ENCODE measurements at regions not wholly inside any gene's neighbourhood (a gene's known extent, or its start where the extent isn't known, plus 50 kb on each side); places are given as distances from the start of the nearest gene placed in this dataset.

DNA sequence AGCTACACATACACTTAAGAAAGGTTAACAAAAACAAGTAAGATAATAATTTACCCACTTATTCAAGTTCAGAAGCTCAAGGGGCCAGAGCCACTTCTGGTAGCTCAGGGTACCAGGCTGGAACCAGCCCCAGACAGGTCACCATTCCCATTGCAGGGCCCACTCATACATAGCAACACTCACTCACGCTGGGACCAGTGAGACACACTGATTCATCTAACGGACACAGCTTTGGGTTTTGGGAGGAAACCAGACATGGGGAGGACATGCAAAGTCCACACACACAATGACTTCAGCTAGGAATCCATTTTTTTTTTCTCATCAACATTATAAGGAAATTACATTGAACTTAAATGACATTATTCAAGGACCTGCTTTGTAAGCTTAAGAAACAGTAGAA lies 169.1 kb downstream of the ZC3H11B start:
- H3K36me3 Mint-ChIP-seq (ENCODE audit: low read depth): no peaks in the 10 kb centered on the region
- ATAC-seq: no peak
- POLR2A ChIA-PET: no interaction called here
- no peak overlapping the region for H3K4me3 Mint-ChIP-seq
- no peaks in the 10 kb centered on the region for H3K27me3 Mint-ChIP-seq
- no peak overlapping the region for H3K27ac Mint-ChIP-seq
- DNase-seq: no peak
- intact Hi-C loops (cut with micrococcal nuclease): no loop called here
- CTCF ChIA-PET: interaction anchor here (0.9 kb wide), 1 partner anchor 9 kb away, joined by 3 read pairs; no protein-coding TSS in a partner anchor
- H3K4me1 Mint-ChIP-seq (ENCODE audit: low read depth): no peaks in the 10 kb centered on the region
- no peak for TF ChIP-seq CTCF (IDR thresholded peaks at IDR 0.05)
- no peaks in the 10 kb centered on the region for H3K9me3 Mint-ChIP-seq

- H3K4me1 Mint-ChIP-seq (ENCODE audit: low read depth): no peaks in the 10 kb centered on the region
- ATAC-seq: no peak
- no peak for DNase-seq
- no peak overlapping the region for H3K27ac Mint-ChIP-seq
- no peaks in the 10 kb centered on the region for H3K9me3 Mint-ChIP-seq
- no peak for TF ChIP-seq CTCF (IDR thresholded peaks at IDR 0.05)
- intact Hi-C loops (cut with micrococcal nuclease): no loop called here
- no peak overlapping the region for H3K4me3 Mint-ChIP-seq
- H3K27me3 Mint-ChIP-seq: no peaks in the 10 kb centered on the region
- ChIA-PET CTCF (no interaction called here), POLR2A (no interaction called here)
- H3K36me3 Mint-ChIP-seq (ENCODE audit: low read depth): no peaks in the 10 kb centered on the region
Observed at GRCh38 chr1:219442611-219443061, 170.3 kb downstream of the ZC3H11B start.

GRCh38 chr1:219441884-219442283 lies 171.0 kb downstream of the ZC3H11B start:
- Mint-ChIP-seq H3K27me3 (peaks cover 3% of the 10 kb centered on the region), H3K27ac (no peak overlapping the region), H3K9me3 (no peaks in the 10 kb centered on the region), H3K4me3 (no peak overlapping the region), H3K36me3 (ENCODE audit: low read depth) (no peaks in the 10 kb centered on the region), H3K4me1 (ENCODE audit: low read depth) (no peaks in the 10 kb centered on the region)
- intact Hi-C loops (cut with micrococcal nuclease): no loop called here
- POLR2A ChIA-PET: no interaction called here
- CTCF ChIA-PET: no interaction called here
- no peak for DNase-seq
- TF ChIP-seq CTCF (IDR thresholded peaks at IDR 0.05): no peak
- no peak for ATAC-seq

GRCh38 chr1:219439376-219439775 lies 173.5 kb downstream of the ZC3H11B start:
- TF ChIP-seq CTCF (IDR thresholded peaks at IDR 0.05): no peak
- no peaks in the 10 kb centered on the region for H3K4me1 Mint-ChIP-seq (ENCODE audit: low read depth)
- no peak overlapping the region for H3K4me3 Mint-ChIP-seq
- H3K9me3 Mint-ChIP-seq: no peaks in the 10 kb centered on the region
- intact Hi-C loops (cut with micrococcal nuclease): no loop called here
- H3K27me3 Mint-ChIP-seq: peaks cover 3% of the 10 kb centered on the region
- H3K27ac Mint-ChIP-seq: no peak overlapping the region
- ChIA-PET POLR2A (no interaction called here), CTCF (no interaction called here)
- H3K36me3 Mint-ChIP-seq (ENCODE audit: low read depth): no peaks in the 10 kb centered on the region
- ATAC-seq: no peak
- no peak for DNase-seq

- ATAC-seq (no peak), DNase-seq (no peak)
- ChIA-PET POLR2A (no interaction called here), CTCF (no interaction called here)
- Mint-ChIP-seq H3K4me1 (ENCODE audit: low read depth) (no peaks in the 10 kb centered on the region), H3K27ac (no peak overlapping the region), H3K4me3 (no peak overlapping the region), H3K9me3 (no peaks in the 10 kb centered on the region), H3K36me3 (ENCODE audit: low read depth) (no peaks in the 10 kb centered on the region), H3K27me3 (peaks cover 3% of the 10 kb centered on the region)
- no peak for TF ChIP-seq CTCF (IDR thresholded peaks at IDR 0.05)
- intact Hi-C loops (cut with micrococcal nuclease): no loop called here
Observed at GRCh38 chr1:219438386-219438785, 174.5 kb downstream of the ZC3H11B start.

All from activated CD8-positive, alpha-beta T cell treated with anti-CD3 and anti-CD28 coated beads for 36 hours (primary cell).